SK-N-SH (cell line): ENCODE measurements at regions not wholly inside any gene's neighbourhood (a gene's known extent, or its start where the extent isn't known, plus 50 kb on each side); places are given as distances from the start of the nearest gene placed in this dataset.

Experiments used
- CTCF ChIA-PET: fragments of 300-600, 350-600 bp; formaldehyde crosslinking; extraction: SDS; loops from one replicate; lab custom pipeline; 2021; lab: Yijun Ruan, JAX
- POLR2A ChIA-PET: fragments of 350-600 bp; sonication (Branson Sonifier 250); formaldehyde crosslinking; extraction: SDS; loops from one replicate; lab custom pipeline; 2020; ENCODE audit warnings: antibody characterized with exemption, inconsistent platforms; lab: Yijun Ruan, JAX
- DNase-seq: peaks from one replicate; pipeline ENCODE4 v3.0.0; 2012
- H2AFZ ChIP-seq: fragments of 200-600 bp; sonication (generic); 2 replicates; pipeline ENCODE4 v1.8.1; 2016; ENCODE audit warnings: antibody characterized with exemption, mild to moderate bottlenecking, low read depth
- H3F3A ChIP-seq: fragments of 200-600 bp; sonication (generic); replicated peaks from 2 replicates; pipeline ENCODE3; 2016; ENCODE audit warnings: antibody characterized with exemption, mild to moderate bottlenecking; ENCODE audit not compliant: insufficient read depth
- H3K27ac ChIP-seq, 2 experiments: fragments of 200-500 bp in 1 of 2; fragments of 200-600 bp in 1 of 2; sonication (Bioruptor generic) in 1 of 2; sonication (generic), shearing (Covaris generic) in 1 of 2; 2 replicates each; pipeline versions ENCODE4 v1.5.1 to v1.6.1; 2014 to 2016; ENCODE audit warnings: low read depth in 2 of 2, inconsistent platforms in 1 of 2, low read length in 1 of 2, mild to moderate bottlenecking in 1 of 2, mixed read lengths in 1 of 2
- H3K27me3 ChIP-seq: fragments of 200-600 bp; sonication (generic), shearing (Covaris generic); 2 replicates; pipeline ENCODE4 v1.6.1; 2016; ENCODE audit warnings: mixed run types; ENCODE audit not compliant: insufficient read depth
- H3K36me3 ChIP-seq, 2 experiments: fragments of 200-500 bp in 1 of 2; fragments of 200-600 bp in 1 of 2; sonication (Bioruptor generic) in 1 of 2; sonication (generic) in 1 of 2; replicated peaks in 1 of 2; 2 replicates each; pipeline versions ENCODE3 to v1.5.1; 2014 to 2016; ENCODE audit warnings: low read length in 1 of 2, mild to moderate bottlenecking in 1 of 2; ENCODE audit not compliant: insufficient read depth in 2 of 2, control insufficient read depth in 1 of 2
- H3K4me1 ChIP-seq, 2 experiments: fragments of 200-500 bp in 1 of 2; fragments of 200-600 bp in 1 of 2; sonication (Bioruptor generic) in 1 of 2; sonication (generic), shearing (Covaris generic) in 1 of 2; 2 replicates each; pipeline versions ENCODE4 v1.5.1 to v1.6.1; 2014 to 2016; ENCODE audit warnings: low read depth in 1 of 2, low read length in 1 of 2, mixed run types in 1 of 2; ENCODE audit not compliant: insufficient read depth in 2 of 2, control insufficient read depth in 1 of 2
- H3K4me2 ChIP-seq: fragments of 200-600 bp; sonication (generic), shearing (Covaris generic); 2 replicates; pipeline ENCODE4 v1.6.1; 2017; ENCODE audit warnings: mixed run types
- H3K4me3 ChIP-seq, 2 experiments: fragments of 200-500 bp in 1 of 2; fragments of 200-600 bp in 1 of 2; sonication (Bioruptor generic) in 1 of 2; sonication (generic), shearing (Covaris generic) in 1 of 2; 2 replicates each; pipeline versions ENCODE4 v1.5.1 to v1.8.1; 2014 to 2016; ENCODE audit warnings: low read depth in 2 of 2, inconsistent platforms in 1 of 2, low read length in 1 of 2, mild to moderate bottlenecking in 1 of 2, mixed read lengths in 1 of 2, moderate library complexity in 1 of 2
- H3K79me2 ChIP-seq: fragments of 200-600 bp; sonication (generic); 2 replicates; pipeline ENCODE4 v1.8.1; 2017; ENCODE audit warnings: mild to moderate bottlenecking; ENCODE audit not compliant: insufficient read depth
- H3K9ac ChIP-seq: fragments of 200-600 bp; sonication (generic); 2 replicates; pipeline ENCODE4 v1.6.1; 2017; ENCODE audit warnings: mixed run types
- H3K9me2 ChIP-seq: fragments of 200-600 bp; sonication (generic); 2 replicates; pipeline ENCODE4 v1.6.1; 2017; ENCODE audit warnings: mixed run types
- H3K9me3 ChIP-seq: fragments of 200-600 bp; sonication (generic); 2 replicates; pipeline ENCODE4 v1.6.1; 2017; ENCODE audit warnings: mixed run types, mild to moderate bottlenecking, moderate library complexity
- H4K20me1 ChIP-seq: fragments of 200-600 bp; sonication (generic); 2 replicates; pipeline ENCODE4 v1.6.1; 2017; ENCODE audit warnings: mild to moderate bottlenecking, mixed run types; ENCODE audit not compliant: insufficient read depth
- CHD2 ChIP-seq: fragments of 150-350 bp; IDR thresholded peaks from 2 replicates; pipeline ENCODE4 v1.6.1; 2018; ENCODE audit warnings: low read length; ENCODE audit not compliant: partially characterized antibody
- ELF1 ChIP-seq: IDR thresholded peaks from 2 replicates; pipeline ENCODE4 v1.4.0; 2012
- EP300 ChIP-seq, 2 experiments: IDR thresholded peaks; 2 replicates each; pipeline versions ENCODE4 v1.4.0 to v1.6.1; 2012; ENCODE audit warnings: borderline replicate concordance in 1 of 2, low read depth in 1 of 2, low read length in 1 of 2
- FOXJ3 ChIP-seq: sonication (generic); formaldehyde crosslinking; IDR thresholded peaks from 2 replicates; pipeline ENCODE4 v1.5.1; 2020; ENCODE audit warnings: mild to moderate bottlenecking, missing genetic modification reagents
- IRF3 ChIP-seq: fragments of 150-350 bp; IDR thresholded peaks from 2 replicates; pipeline ENCODE4 v1.6.1; 2016; ENCODE audit warnings: mild to moderate bottlenecking, low read depth, low read length
- JUND ChIP-seq: IDR thresholded peaks from 2 replicates; pipeline ENCODE4 v1.4.0; 2012
- MEF2A ChIP-seq: IDR thresholded peaks from 2 replicates; pipeline ENCODE4 v1.4.0; 2012; ENCODE audit warnings: low read depth, borderline replicate concordance
- MXI1 ChIP-seq: IDR thresholded peaks from 2 replicates; pipeline ENCODE4 v1.6.1; 2012; ENCODE audit warnings: mild to moderate bottlenecking, low read depth, low read length, improper control_type of control experiment
- NFIC ChIP-seq: IDR thresholded peaks from 2 replicates; pipeline ENCODE4 v1.4.0; 2012; ENCODE audit warnings: borderline replicate concordance
- POLR2AphosphoS5 ChIP-seq: IDR thresholded peaks from 2 replicates; pipeline ENCODE4 v1.6.1; 2012; ENCODE audit warnings: low read depth, low read length
- RCOR1 ChIP-seq: fragments of 150-350 bp; IDR thresholded peaks from 2 replicates; pipeline ENCODE4 v1.6.1; 2017; ENCODE audit warnings: antibody characterized with exemption, low read length
- RXRA ChIP-seq: IDR thresholded peaks from 2 replicates; pipeline ENCODE4 v1.4.0; 2012; ENCODE audit warnings: low read depth, mild to moderate bottlenecking, borderline replicate concordance
- SMC3 ChIP-seq: IDR thresholded peaks from 2 replicates; pipeline ENCODE4 v1.6.1; 2012; ENCODE audit warnings: low read depth, low read length, improper control_type of control experiment
- TAF1 ChIP-seq: IDR thresholded peaks from 2 replicates; pipeline ENCODE4 v1.6.1; 2012; ENCODE audit warnings: low read depth, mild to moderate bottlenecking, low read length, moderate library complexity, borderline replicate concordance
- TCF12 ChIP-seq: IDR thresholded peaks from 2 replicates; pipeline ENCODE4 v1.4.0; 2012
- TEAD4 ChIP-seq: IDR thresholded peaks from 2 replicates; pipeline ENCODE4 v1.4.0; 2012; ENCODE audit warnings: mild to moderate bottlenecking, borderline replicate concordance; ENCODE audit not compliant: insufficient read depth
- WGBS: methylation state at CpG from one replicate; pipeline ENCODE4 v1.1.6; 2017; ENCODE audit warnings: low lambda C conversion rate; 5-methylcytosine and 5-hydroxymethylcytosine counted together
- TF ChIP-seq, protein P1 (sequence below): IDR thresholded peaks from 2 replicates; pipeline ENCODE4 v1.6.1; 2012; ENCODE audit warnings: mild to moderate bottlenecking, low read depth, low read length, moderate library complexity
- TF ChIP-seq, protein P2 (sequence below): IDR thresholded peaks from 2 replicates; pipeline ENCODE4 v1.4.0; 2012; ENCODE audit warnings: low read depth, borderline replicate concordance
- TF ChIP-seq, protein P3 (sequence below): IDR thresholded peaks from 2 replicates; pipeline ENCODE4 v1.4.0; 2012; ENCODE audit warnings: low read depth

GRCh38 chr3:16798738-16799137 is 86.0 kb upstream of the PLCL2 start:
- Histone ChIP-seq H3K4me1 (peaks cover 0 to 5% of the 10 kb centered on the region in 2 experiments; a peak in 2 of 4 replicates), H3F3A (no peaks in the 10 kb centered on the region), H4K20me1 (no peaks in the 10 kb centered on the region), H3K4me2 (no peak overlapping the region), H3K27ac (no peak overlapping the region), H3K79me2 (no peaks in the 10 kb centered on the region), H3K9ac (no peak overlapping the region), H2AFZ (no peak overlapping the region), H3K9me3 (no peaks in the 10 kb centered on the region), H3K9me2 (no peaks in the 10 kb centered on the region), H3K27me3 (no peaks in the 10 kb centered on the region), H3K36me3 (no peaks in the 10 kb centered on the region), H3K4me3 (no peak overlapping the region)
- WGBS: 28% methylated on average over 4 of the region's 4 CpGs
- TF ChIP-seq MXI1 (no peak), ELF1 (no peak), TCF12 (no peak), NFIC (no peak), JUND (no peak), IRF3 (no peak), MEF2A (no peak), FOXJ3 (CRISPR knock-in tag) (no peak), RXRA (no peak), TAF1 (no peak), CHD2 (no peak), EP300 (IDR thresholded peaks at IDR 0.05; ENCODE audit: borderline replicate concordance in 1 of 2, low read depth in 1 of 2, low read length in 1 of 2) (no peak), RCOR1 (no peak), POLR2AphosphoS5 (no peak), TEAD4 (no peak), SMC3 (no peak)
- TF ChIP-seq, protein P1, sequence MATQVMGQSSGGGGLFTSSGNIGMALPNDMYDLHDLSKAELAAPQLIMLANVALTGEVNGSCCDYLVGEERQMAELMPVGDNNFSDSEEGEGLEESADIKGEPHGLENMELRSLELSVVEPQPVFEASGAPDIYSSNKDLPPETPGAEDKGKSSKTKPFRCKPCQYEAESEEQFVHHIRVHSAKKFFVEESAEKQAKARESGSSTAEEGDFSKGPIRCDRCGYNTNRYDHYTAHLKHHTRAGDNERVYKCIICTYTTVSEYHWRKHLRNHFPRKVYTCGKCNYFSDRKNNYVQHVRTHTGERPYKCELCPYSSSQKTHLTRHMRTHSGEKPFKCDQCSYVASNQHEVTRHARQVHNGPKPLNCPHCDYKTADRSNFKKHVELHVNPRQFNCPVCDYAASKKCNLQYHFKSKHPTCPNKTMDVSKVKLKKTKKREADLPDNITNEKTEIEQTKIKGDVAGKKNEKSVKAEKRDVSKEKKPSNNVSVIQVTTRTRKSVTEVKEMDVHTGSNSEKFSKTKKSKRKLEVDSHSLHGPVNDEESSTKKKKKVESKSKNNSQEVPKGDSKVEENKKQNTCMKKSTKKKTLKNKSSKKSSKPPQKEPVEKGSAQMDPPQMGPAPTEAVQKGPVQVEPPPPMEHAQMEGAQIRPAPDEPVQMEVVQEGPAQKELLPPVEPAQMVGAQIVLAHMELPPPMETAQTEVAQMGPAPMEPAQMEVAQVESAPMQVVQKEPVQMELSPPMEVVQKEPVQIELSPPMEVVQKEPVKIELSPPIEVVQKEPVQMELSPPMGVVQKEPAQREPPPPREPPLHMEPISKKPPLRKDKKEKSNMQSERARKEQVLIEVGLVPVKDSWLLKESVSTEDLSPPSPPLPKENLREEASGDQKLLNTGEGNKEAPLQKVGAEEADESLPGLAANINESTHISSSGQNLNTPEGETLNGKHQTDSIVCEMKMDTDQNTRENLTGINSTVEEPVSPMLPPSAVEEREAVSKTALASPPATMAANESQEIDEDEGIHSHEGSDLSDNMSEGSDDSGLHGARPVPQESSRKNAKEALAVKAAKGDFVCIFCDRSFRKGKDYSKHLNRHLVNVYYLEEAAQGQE: no peak
- TF ChIP-seq, protein P2, sequence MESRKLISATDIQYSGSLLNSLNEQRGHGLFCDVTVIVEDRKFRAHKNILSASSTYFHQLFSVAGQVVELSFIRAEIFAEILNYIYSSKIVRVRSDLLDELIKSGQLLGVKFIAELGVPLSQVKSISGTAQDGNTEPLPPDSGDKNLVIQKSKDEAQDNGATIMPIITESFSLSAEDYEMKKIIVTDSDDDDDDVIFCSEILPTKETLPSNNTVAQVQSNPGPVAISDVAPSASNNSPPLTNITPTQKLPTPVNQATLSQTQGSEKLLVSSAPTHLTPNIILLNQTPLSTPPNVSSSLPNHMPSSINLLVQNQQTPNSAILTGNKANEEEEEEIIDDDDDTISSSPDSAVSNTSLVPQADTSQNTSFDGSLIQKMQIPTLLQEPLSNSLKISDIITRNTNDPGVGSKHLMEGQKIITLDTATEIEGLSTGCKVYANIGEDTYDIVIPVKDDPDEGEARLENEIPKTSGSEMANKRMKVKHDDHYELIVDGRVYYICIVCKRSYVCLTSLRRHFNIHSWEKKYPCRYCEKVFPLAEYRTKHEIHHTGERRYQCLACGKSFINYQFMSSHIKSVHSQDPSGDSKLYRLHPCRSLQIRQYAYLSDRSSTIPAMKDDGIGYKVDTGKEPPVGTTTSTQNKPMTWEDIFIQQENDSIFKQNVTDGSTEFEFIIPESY: no peak
- TF ChIP-seq, protein P3, sequence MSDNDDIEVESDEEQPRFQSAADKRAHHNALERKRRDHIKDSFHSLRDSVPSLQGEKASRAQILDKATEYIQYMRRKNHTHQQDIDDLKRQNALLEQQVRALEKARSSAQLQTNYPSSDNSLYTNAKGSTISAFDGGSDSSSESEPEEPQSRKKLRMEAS: no peak
- ChIA-PET POLR2A (no interaction called here), CTCF (no interaction called here)
- DNase-seq: no peak
